KMS-11 (cell line): ENCODE measurements at regions not wholly inside any gene's neighbourhood (a gene's known extent, or its start where the extent isn't known, plus 50 kb on each side); places are given as distances from the start of the nearest gene placed in this dataset.

Source experiments
- H2AFZ ChIP-seq: fragments of 200-600 bp; sonication (generic); 2 replicates; pipeline ENCODE4 v1.6.1; 2016; ENCODE audit warnings: antibody characterized with exemption, mixed run types, low read depth
- H3K27ac ChIP-seq: fragments of 200-600 bp; sonication (generic); 2 replicates; pipeline ENCODE4 v1.6.1; 2016; ENCODE audit warnings: mild to moderate bottlenecking, mixed run types
- H3K27me3 ChIP-seq: fragments of 200-600 bp; sonication (generic); 2 replicates; pipeline ENCODE4 v1.6.1; 2017; ENCODE audit warnings: mild to moderate bottlenecking, low read depth, mixed run types, moderate library complexity; ENCODE audit not compliant: insufficient read depth
- H3K36me3 ChIP-seq: fragments of 200-600 bp; sonication (generic); 2 replicates; pipeline ENCODE4 v1.6.1; 2017; ENCODE audit warnings: mild to moderate bottlenecking, mixed run types; ENCODE audit not compliant: insufficient read depth
- H3K4me1 ChIP-seq: fragments of 200-600 bp; sonication (generic); 2 replicates; pipeline ENCODE4 v1.6.1; 2016; ENCODE audit warnings: mild to moderate bottlenecking, low read depth, mixed run types; ENCODE audit not compliant: poor library complexity, severe bottlenecking
- H3K4me2 ChIP-seq: fragments of 200-600 bp; sonication (generic); 2 replicates; pipeline ENCODE4 v1.7.0; 2016; ENCODE audit warnings: mild to moderate bottlenecking, mixed run types
- H3K4me3 ChIP-seq: fragments of 200-600 bp; sonication (generic); IDR thresholded peaks from 2 replicates; pipeline ENCODE4 v1.6.1; 2017; ENCODE audit warnings: low read depth, low read length, mixed read lengths; ENCODE audit not compliant: insufficient read depth
- H3K79me2 ChIP-seq: fragments of 200-600 bp; sonication (generic); 2 replicates; pipeline ENCODE4 v1.6.1; 2016; ENCODE audit warnings: low read depth, mixed run types; ENCODE audit not compliant: insufficient read depth
- H3K9ac ChIP-seq: fragments of 200-600 bp; sonication (generic); 2 replicates; pipeline ENCODE4 v1.6.1; 2016; ENCODE audit warnings: mild to moderate bottlenecking, mixed run types
- H4K20me1 ChIP-seq: fragments of 200-600 bp; sonication (generic); 2 replicates; pipeline ENCODE4 v1.6.1; 2016; ENCODE audit warnings: mild to moderate bottlenecking, mixed run types; ENCODE audit not compliant: insufficient read depth
- TF ChIP-seq, protein P1 (sequence below): fragments of 200-600 bp; sonication (generic); conservative IDR thresholded peaks from 2 replicates; pipeline ENCODE4 v1.6.1; 2017; ENCODE audit warnings: low read depth, mild to moderate bottlenecking, antibody characterized with exemption, low read length, moderate library complexity, mixed read lengths

DNA sequence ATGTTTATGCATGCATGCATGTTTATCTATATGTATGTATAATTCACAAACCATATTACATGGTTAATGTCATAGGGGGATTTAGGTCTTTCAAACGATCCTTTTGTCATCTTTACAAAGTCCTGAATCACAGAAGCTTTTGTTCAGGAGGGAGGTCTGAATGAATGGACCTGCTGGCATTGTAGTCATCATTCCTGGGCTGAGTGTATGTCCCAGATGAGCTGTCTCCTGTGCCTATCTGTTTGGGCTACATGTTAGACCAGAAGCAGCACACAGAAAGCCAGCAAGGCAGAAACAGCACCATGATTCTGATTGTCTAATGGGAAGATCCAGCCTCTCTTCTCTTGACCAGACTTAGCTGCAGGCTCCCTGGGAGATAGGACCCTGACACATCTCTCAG is 69.5 kb downstream of the ADM start:
- no peaks in the 10 kb centered on the region for H3K36me3 ChIP-seq
- H3K4me2 ChIP-seq: no peak overlapping the region
- no peaks in the 10 kb centered on the region for H3K79me2 ChIP-seq
- no peak overlapping the region for H3K4me3 ChIP-seq
- no peak overlapping the region for H3K27ac ChIP-seq
- H3K9ac ChIP-seq: no peak overlapping the region
- H3K4me1 ChIP-seq: no peaks in the 10 kb centered on the region
- no peaks in the 10 kb centered on the region for H4K20me1 ChIP-seq
- H2AFZ ChIP-seq: no peak overlapping the region
- H3K27me3 ChIP-seq: no peaks in the 10 kb centered on the region
- TF ChIP-seq, protein P1, sequence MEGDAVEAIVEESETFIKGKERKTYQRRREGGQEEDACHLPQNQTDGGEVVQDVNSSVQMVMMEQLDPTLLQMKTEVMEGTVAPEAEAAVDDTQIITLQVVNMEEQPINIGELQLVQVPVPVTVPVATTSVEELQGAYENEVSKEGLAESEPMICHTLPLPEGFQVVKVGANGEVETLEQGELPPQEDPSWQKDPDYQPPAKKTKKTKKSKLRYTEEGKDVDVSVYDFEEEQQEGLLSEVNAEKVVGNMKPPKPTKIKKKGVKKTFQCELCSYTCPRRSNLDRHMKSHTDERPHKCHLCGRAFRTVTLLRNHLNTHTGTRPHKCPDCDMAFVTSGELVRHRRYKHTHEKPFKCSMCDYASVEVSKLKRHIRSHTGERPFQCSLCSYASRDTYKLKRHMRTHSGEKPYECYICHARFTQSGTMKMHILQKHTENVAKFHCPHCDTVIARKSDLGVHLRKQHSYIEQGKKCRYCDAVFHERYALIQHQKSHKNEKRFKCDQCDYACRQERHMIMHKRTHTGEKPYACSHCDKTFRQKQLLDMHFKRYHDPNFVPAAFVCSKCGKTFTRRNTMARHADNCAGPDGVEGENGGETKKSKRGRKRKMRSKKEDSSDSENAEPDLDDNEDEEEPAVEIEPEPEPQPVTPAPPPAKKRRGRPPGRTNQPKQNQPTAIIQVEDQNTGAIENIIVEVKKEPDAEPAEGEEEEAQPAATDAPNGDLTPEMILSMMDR: no peak

DNA sequence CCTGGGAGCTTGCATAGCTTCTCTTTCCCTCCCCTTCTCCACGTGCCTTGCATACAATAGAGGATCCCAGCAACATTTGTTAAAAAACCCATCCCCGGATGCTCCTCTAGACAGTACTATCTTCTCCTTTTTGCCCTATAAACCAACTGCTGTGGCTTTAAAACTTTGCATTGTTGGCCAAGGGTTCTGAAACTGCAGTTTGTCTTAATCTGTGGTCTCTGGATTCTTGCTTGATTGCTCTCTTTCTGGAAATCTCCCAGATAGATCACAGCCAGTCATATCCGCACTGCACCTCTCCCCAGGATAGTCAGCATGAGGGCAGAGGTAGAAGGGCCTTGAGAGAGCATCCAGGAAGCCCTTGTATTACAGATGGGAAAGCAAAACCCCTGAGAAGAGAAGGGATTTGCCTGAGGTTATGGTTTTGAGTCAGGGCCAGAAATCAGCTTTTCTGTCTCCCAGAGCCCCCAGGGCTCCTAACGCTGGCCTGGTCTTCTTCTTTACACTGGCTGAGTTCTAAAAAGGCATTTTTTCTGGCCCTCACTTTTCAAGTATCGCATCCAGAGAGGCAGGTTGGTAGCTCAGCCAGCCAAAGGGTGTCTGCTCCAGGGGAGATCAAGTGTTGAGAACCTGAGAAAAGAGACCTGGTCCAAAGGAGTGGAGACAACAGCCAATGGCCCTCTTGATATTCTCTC is 70.6 kb downstream of the ADM start:
- no peaks in the 10 kb centered on the region for H3K36me3 ChIP-seq
- H3K4me1 ChIP-seq: no peaks in the 10 kb centered on the region
- no peaks in the 10 kb centered on the region for H3K27me3 ChIP-seq
- TF ChIP-seq, protein P1: no peak
- H3K79me2 ChIP-seq: no peaks in the 10 kb centered on the region
- no peak overlapping the region for H3K9ac ChIP-seq
- H3K27ac ChIP-seq: no peak overlapping the region
- H4K20me1 ChIP-seq: no peaks in the 10 kb centered on the region
- no peak overlapping the region for H3K4me2 ChIP-seq
- no peak overlapping the region for H3K4me3 ChIP-seq
- no peak overlapping the region for H2AFZ ChIP-seq

DNA sequence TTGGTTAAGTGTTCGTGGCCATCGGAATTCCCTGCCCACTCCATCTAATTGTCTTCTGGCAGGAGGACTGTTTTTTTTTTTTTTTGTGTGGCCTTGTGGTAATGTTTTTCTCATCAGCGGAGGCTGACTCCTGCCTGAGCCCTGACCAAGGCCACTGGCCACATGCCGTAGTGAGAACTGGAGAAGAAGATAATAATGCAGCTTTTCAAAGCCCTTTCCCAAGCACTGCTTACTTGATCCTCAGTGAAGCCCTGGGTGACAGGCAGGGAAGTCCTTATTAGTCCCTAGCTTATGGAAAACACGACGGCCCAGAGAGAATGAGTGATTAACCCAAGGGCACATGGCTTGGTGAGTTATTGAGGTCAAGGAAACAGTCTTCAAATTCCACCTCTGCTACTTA is 71.2 kb downstream of the ADM start:
- Histone ChIP-seq H2AFZ (no peak overlapping the region), H3K27ac (no peak overlapping the region), H3K4me3 (no peak overlapping the region), H3K79me2 (no peaks in the 10 kb centered on the region), H3K4me1 (no peaks in the 10 kb centered on the region), H3K36me3 (no peaks in the 10 kb centered on the region), H3K4me2 (no peak overlapping the region), H4K20me1 (no peaks in the 10 kb centered on the region), H3K9ac (no peak overlapping the region), H3K27me3 (no peaks in the 10 kb centered on the region)
- TF ChIP-seq, protein P1: no peak

DNA sequence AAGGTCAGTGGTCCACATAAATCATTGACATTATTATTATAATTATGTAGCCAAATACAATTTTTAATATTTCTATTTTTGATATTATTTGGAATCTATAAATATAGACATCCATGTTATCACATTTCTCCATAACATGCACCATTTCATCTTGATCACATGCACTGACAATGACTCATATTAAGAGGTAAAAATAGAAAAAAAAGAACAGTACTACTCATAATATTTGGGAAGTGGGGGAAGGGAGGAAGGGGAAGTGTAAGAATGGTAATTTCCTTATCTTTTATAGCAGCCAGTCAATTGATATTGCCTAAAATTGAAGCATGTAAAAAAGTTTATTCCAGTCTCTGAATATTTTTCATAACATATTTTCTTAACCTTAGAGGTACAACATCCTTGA is 72.3 kb downstream of the ADM start:
- no peaks in the 10 kb centered on the region for H3K36me3 ChIP-seq
- H4K20me1 ChIP-seq: no peaks in the 10 kb centered on the region
- TF ChIP-seq, protein P1: no peak
- no peaks in the 10 kb centered on the region for H3K79me2 ChIP-seq
- H3K27me3 ChIP-seq: no peaks in the 10 kb centered on the region
- H3K4me2 ChIP-seq: no peak overlapping the region
- H3K27ac ChIP-seq: no peak overlapping the region
- no peak overlapping the region for H2AFZ ChIP-seq
- no peaks in the 10 kb centered on the region for H3K4me1 ChIP-seq
- no peak overlapping the region for H3K9ac ChIP-seq
- no peak overlapping the region for H3K4me3 ChIP-seq
